Right lobe of liver (tissue), 6 donors: ENCODE measurements at regions not wholly inside any gene's neighbourhood (a gene's known extent, or its start where the extent isn't known, plus 50 kb on each side); places are given as distances from the start of the nearest gene placed in this dataset.
A peak's percentile ranks its signal among the peaks of the same experiment; 100 is the strongest.

Experiments
- ATAC-seq, 4 donors: fragments of 200-7000 bp; cut with Tn5 transposase; one replicate each; pipeline ENCODE4 v1.9.1; 2020; ENCODE audit warnings: mild to moderate bottlenecking in 4 of 4, moderate library complexity in 4 of 4
- DNase-seq, 3 donors: peaks; one replicate each; pipeline ENCODE4 v3.0.0-alpha.2; 2020
- H3K27ac ChIP-seq, 3 donors: fragments of 200-600 bp; one replicate each; pipeline ENCODE4 v1.8.0; 2022
- H3K27me3 ChIP-seq, 2 donors: fragments of 200-600 bp; one replicate each; pipeline ENCODE4 v1.8.0; 2022
- H3K36me3 ChIP-seq, 4 donors: fragments of 200-600 bp; sonication (generic) in 1 of 4; one replicate each; pipeline versions ENCODE4 v1.5.1 to v1.8.0; 2017 to 2022; ENCODE audit warnings: control low read depth in 1 of 4
- H3K4me1 ChIP-seq, 4 donors: fragments of 200-600 bp; sonication (generic) in 1 of 4; one replicate each; pipeline versions ENCODE4 v1.5.1 to v1.8.0; 2017 to 2022; ENCODE audit warnings: control low read depth in 1 of 4
- H3K4me3 ChIP-seq, 3 donors: fragments of 200-600 bp; one replicate each; pipeline ENCODE4 v1.8.0; 2022
- H3K9me3 ChIP-seq, 4 donors: fragments of 200-600 bp; sonication (generic) in 1 of 4; one replicate each; pipeline versions ENCODE4 v1.5.1 to v1.8.0; 2017 to 2022; ENCODE audit warnings: control low read depth in 1 of 4
- POLR2A ChIP-seq: fragments of 450-650 bp; IDR thresholded peaks from one replicate; pipeline ENCODE4 v1.6.1; 2017; ENCODE audit warnings: antibody characterized with exemption, mild to moderate bottlenecking
- WGBS: methylation state at CpG from one replicate; pipeline ENCODE4 v1.1.6; 2018; ENCODE audit warnings: low coverage, low lambda C conversion rate; ENCODE audit not compliant: insufficient coverage; ENCODE audit errors: missing lambda C conversion rate; 5-methylcytosine and 5-hydroxymethylcytosine counted together
- intact Hi-C, 2 donors: fragments of 100-400 bp; cut with DNase I; formaldehyde crosslinking; loops; one replicate each; pipeline versions ENCODE4 v1.11.2 to v1.14.1; 2022
- TF ChIP-seq, protein P1 (sequence below), 4 donors: fragments of 200-600 bp in 3 of 4; fragments of 450-650 bp in 1 of 4; IDR thresholded peaks; one replicate each; pipeline versions ENCODE4 v1.5.1 to v1.8.0; 2016 to 2022; ENCODE audit warnings: antibody characterized with exemption in 4 of 4, mild to moderate bottlenecking in 2 of 4
- donor health status: DM: no; HTN: yes; CAD: no.
- donor health status: DM: no; HTN: no; CAD: no.
- donor health status: DM: no; HTN: no; CAD: no.
- donor health status: DM: no; HTN: yes; CAD: no.
- donor health status: DM: no; HTN: yes; CAD: no.

- TF ChIP-seq, protein P1, sequence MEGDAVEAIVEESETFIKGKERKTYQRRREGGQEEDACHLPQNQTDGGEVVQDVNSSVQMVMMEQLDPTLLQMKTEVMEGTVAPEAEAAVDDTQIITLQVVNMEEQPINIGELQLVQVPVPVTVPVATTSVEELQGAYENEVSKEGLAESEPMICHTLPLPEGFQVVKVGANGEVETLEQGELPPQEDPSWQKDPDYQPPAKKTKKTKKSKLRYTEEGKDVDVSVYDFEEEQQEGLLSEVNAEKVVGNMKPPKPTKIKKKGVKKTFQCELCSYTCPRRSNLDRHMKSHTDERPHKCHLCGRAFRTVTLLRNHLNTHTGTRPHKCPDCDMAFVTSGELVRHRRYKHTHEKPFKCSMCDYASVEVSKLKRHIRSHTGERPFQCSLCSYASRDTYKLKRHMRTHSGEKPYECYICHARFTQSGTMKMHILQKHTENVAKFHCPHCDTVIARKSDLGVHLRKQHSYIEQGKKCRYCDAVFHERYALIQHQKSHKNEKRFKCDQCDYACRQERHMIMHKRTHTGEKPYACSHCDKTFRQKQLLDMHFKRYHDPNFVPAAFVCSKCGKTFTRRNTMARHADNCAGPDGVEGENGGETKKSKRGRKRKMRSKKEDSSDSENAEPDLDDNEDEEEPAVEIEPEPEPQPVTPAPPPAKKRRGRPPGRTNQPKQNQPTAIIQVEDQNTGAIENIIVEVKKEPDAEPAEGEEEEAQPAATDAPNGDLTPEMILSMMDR (IDR thresholded peaks at IDR 0.05), result no peak
- TF ChIP-seq POLR2A, result no peak
- H3K4me3 ChIP-seq, result no peak overlapping the region
- ATAC-seq (peak in 3 of 4 donors; percentile 23 to 73 (median 63)), DNase-seq (no peak)
- no peaks in the 10 kb centered on the region for H3K4me1 ChIP-seq
- no peaks in the 10 kb centered on the region for H3K27me3 ChIP-seq
- no peaks in the 10 kb centered on the region for H3K36me3 ChIP-seq
- intact Hi-C loops, result no loop called here
- no peak overlapping the region for H3K27ac ChIP-seq
- no peaks in the 10 kb centered on the region for H3K9me3 ChIP-seq
These were observed 192.6 kb downstream of the TTC6 start for GRCh38 chr14:37787879-37788494.

DNA sequence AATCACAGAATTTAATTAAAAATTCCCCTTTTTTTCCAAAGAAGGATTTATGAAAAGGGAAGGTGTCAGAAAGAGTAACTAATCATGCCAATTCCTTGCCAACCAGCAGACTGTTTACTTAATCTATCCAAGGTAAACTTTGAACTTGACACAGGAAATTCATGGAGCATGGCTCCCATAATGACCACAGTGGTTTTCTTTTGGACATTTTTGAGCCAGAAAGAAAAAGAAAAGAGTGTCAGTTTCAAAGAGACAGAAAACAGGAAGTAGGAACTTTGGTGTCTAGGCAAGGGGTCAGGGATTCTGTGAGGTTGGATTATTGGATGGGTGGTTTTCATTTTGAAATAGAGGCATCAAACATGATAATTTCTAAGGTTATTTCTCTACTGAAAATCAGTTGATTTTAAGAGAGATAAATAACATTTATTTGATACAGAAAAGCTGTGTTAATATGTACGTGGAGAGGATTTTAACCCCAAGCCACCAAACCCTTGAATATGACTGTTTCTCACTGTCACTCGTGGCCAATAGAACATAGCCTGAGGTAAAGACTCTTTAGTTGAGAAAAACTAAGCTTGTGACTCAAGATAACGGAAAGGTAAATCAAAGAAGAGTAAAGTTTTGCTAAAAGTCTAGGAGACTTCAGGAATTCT lies 196.1 kb downstream of the TTC6 start:
- intact Hi-C loops, result no loop called here
- ATAC-seq (peak; percentile 80 to 93 (median 92)), DNase-seq (no peak)
- Histone ChIP-seq H3K27ac (peak overlapping the region in 1 of 3 donors; percentile 44), H3K36me3 (no peaks in the 10 kb centered on the region), H3K9me3 (no peaks in the 10 kb centered on the region), H3K4me1 (no peaks in the 10 kb centered on the region), H3K4me3 (no peak overlapping the region), H3K27me3 (no peaks in the 10 kb centered on the region)
- 39% methylated on average over 3 of the region's 3 CpGs for WGBS
- TF ChIP-seq, protein P1 (IDR thresholded peaks at IDR 0.05), result no peak
- TF ChIP-seq POLR2A, result no peak

- no peak overlapping the region for H3K4me3 ChIP-seq
- no peak for TF ChIP-seq POLR2A
- TF ChIP-seq, protein P1 (IDR thresholded peaks at IDR 0.05), result no peak
- WGBS, result 48% methylated on average over 4 of the region's 4 CpGs
- H3K4me1 ChIP-seq, result no peaks in the 10 kb centered on the region
- intact Hi-C loops, result no loop called here
- no peaks in the 10 kb centered on the region for H3K27me3 ChIP-seq
- peak in 1 of 4 donors; percentile 57 for ATAC-seq
- H3K9me3 ChIP-seq, result no peaks in the 10 kb centered on the region
- no peaks in the 10 kb centered on the region for H3K36me3 ChIP-seq
- peak overlapping the region in 1 of 3 donors; percentile 44 for H3K27ac ChIP-seq
- DNase-seq, result no peak
These were observed 196.7 kb downstream of the TTC6 start for GRCh38 chr14:37792124-37792523.

DNA sequence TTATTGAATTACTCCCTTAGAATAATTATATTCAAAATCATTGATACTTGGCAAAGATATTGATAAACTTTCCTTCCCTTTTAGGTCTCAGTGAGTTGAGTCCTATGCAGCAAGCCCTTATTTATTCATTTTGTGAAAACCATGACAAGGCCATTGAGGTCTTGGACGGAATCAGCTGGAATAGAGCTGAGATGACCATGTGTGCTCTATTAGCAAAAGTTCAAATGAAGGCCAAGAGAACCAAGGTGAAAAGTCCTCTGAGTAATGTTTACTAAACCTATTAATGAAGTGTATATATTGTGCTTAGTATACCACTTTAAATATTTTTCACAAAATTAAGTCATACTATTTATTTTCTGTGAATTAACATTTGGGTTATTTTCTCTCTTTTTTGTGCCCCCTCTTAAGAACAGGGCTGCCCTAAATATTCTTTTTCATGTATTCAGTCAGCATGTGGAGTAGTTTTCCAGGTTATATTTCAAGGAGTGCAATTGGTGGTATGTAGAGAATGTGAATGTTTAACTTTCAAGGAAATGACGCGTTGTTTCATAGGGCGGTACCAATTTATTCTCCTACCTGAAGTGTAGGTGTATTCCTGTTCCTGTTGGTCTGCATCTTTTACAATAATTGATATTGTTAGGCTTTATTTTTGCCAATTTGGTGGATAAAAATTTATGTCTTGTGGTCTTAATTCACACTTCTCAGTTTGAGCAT lies 201.4 kb downstream of the TTC6 start:
- intact Hi-C loops, result no loop called here

More for the DNA sequence above, 201.4 kb downstream of the TTC6 start:
- H3K27me3 ChIP-seq, result no peaks in the 10 kb centered on the region
- H3K36me3 ChIP-seq, result no peaks in the 10 kb centered on the region
- DNase-seq (no peak), ATAC-seq (no peak)
- no peak overlapping the region for H3K4me3 ChIP-seq
- H3K9me3 ChIP-seq, result no peaks in the 10 kb centered on the region
- WGBS, result 79% methylated on average over 4 of the region's 4 CpGs
- no peaks in the 10 kb centered on the region for H3K4me1 ChIP-seq
- H3K27ac ChIP-seq, result no peak overlapping the region
- no peak for TF ChIP-seq POLR2A
- TF ChIP-seq, protein P1 (IDR thresholded peaks at IDR 0.05), result no peak
